ENCODE measurements at regions not wholly inside any gene's neighbourhood (a gene's known extent, or its start where the extent isn't known, plus 50 kb on each side); places are given as distances from the start of the nearest gene placed in this dataset.

- intact Hi-C loops (cut with micrococcal nuclease; ENCODE audit: unreplicated experiment), result no loop called here
Measured at GRCh38 chr11:23542189-23542588, 681.9 kb upstream of the CCDC179 start.

GRCh38 chr11:23542816-23543215 lies 682.5 kb upstream of the CCDC179 start:
- H4K20me1 ChIP-seq (ENCODE audit: insufficient read depth), result no peaks in the 10 kb centered on the region
- H3K27me3 ChIP-seq (ENCODE audit: insufficient read depth, low read depth), result no peaks in the 10 kb centered on the region
- no peaks in the 10 kb centered on the region for H3K4me1 ChIP-seq (replicated peaks; ENCODE audit: insufficient read depth)
- no peaks in the 10 kb centered on the region; the same call in 1 of the 2 replicates for H3F3A ChIP-seq (ENCODE audit: insufficient read depth, low read depth)
- H2AFZ ChIP-seq, result no peak overlapping the region
- H3K79me2 ChIP-seq (ENCODE audit: low read depth), result no peaks in the 10 kb centered on the region
- no TSS peak for BruUV-seq (replicated peaks)
- no peaks in the 10 kb centered on the region for H3K36me3 ChIP-seq (ENCODE audit: low read depth)
- no peaks in the 10 kb centered on the region for H3K9me3 ChIP-seq (ENCODE audit: insufficient read depth, low read depth)
- no peaks in the 10 kb centered on the region for H3K9me2 ChIP-seq (ENCODE audit: insufficient read depth)
- H3K4me3 ChIP-seq, result no peak overlapping the region
- ChIA-PET POLR2A (ENCODE audit: unreplicated experiment) (no interaction called here), CTCF (no interaction called here)
- H3K4me2 ChIP-seq, result no peak overlapping the region
- TF ChIP-seq EZH2 (IDR thresholded peaks at IDR 0.05; ENCODE audit: low read depth), result no peak
- no peak for TF ChIP-seq CTCF (conservative IDR thresholded peaks at IDR 0.05)
- no peak overlapping the region for H3K27ac ChIP-seq
- intact Hi-C loops (cut with micrococcal nuclease; ENCODE audit: unreplicated experiment), result no loop called here
- DNase-seq, result no peak

More at GRCh38 chr11:23542189-23542588, 681.9 kb upstream of the CCDC179 start:
- CTCF ChIA-PET, result no interaction called here
- no peak overlapping the region for H3K27ac ChIP-seq
- no peak overlapping the region for H3K4me3 ChIP-seq
- no peaks in the 10 kb centered on the region for H3K36me3 ChIP-seq (ENCODE audit: low read depth)
- no peak overlapping the region for H2AFZ ChIP-seq
- DNase-seq, result no peak
- H3K4me2 ChIP-seq, result no peak overlapping the region
- no peaks in the 10 kb centered on the region for H3K9me2 ChIP-seq (ENCODE audit: insufficient read depth)
- POLR2A ChIA-PET (ENCODE audit: unreplicated experiment), result no interaction called here
- H3F3A ChIP-seq (ENCODE audit: insufficient read depth, low read depth), result no peaks in the 10 kb centered on the region; the same call in 1 of the 2 replicates
- no peaks in the 10 kb centered on the region for H4K20me1 ChIP-seq (ENCODE audit: insufficient read depth)
- no peaks in the 10 kb centered on the region for H3K79me2 ChIP-seq (ENCODE audit: low read depth)
- BruUV-seq (replicated peaks), result no TSS peak
- no peak for TF ChIP-seq EZH2 (IDR thresholded peaks at IDR 0.05; ENCODE audit: low read depth)
- no peak for TF ChIP-seq CTCF (conservative IDR thresholded peaks at IDR 0.05)
- no peaks in the 10 kb centered on the region for H3K4me1 ChIP-seq (replicated peaks; ENCODE audit: insufficient read depth)
- H3K27me3 ChIP-seq (ENCODE audit: insufficient read depth, low read depth), result no peaks in the 10 kb centered on the region
- no peaks in the 10 kb centered on the region for H3K9me3 ChIP-seq (ENCODE audit: insufficient read depth, low read depth)

GRCh38 chr11:23543651-23544222 lies 683.5 kb upstream of the CCDC179 start:
- H3K9me3 ChIP-seq (ENCODE audit: insufficient read depth, low read depth), result no peaks in the 10 kb centered on the region
- TF ChIP-seq CTCF (conservative IDR thresholded peaks at IDR 0.05) (no peak), EZH2 (IDR thresholded peaks at IDR 0.05; ENCODE audit: low read depth) (no peak)
- DNase-seq, result no peak
- H3K27ac ChIP-seq, result no peak overlapping the region
- intact Hi-C loops (cut with micrococcal nuclease; ENCODE audit: unreplicated experiment), result no loop called here
- no peaks in the 10 kb centered on the region for H3K9me2 ChIP-seq (ENCODE audit: insufficient read depth)
- no peak overlapping the region for H3K4me3 ChIP-seq
- no peak overlapping the region for H2AFZ ChIP-seq
- H3K79me2 ChIP-seq (ENCODE audit: low read depth), result no peaks in the 10 kb centered on the region
- POLR2A ChIA-PET (ENCODE audit: unreplicated experiment), result interaction anchor here (1.0 kb wide), 1 partner anchor 267 kb away, joined by 3 read pairs; no protein-coding TSS in a partner anchor
- BruUV-seq (replicated peaks), result no TSS peak
- H3K36me3 ChIP-seq (ENCODE audit: low read depth), result no peaks in the 10 kb centered on the region
- no peaks in the 10 kb centered on the region for H3K27me3 ChIP-seq (ENCODE audit: insufficient read depth, low read depth)
- H3K4me2 ChIP-seq, result no peak overlapping the region
- H4K20me1 ChIP-seq (ENCODE audit: insufficient read depth), result no peaks in the 10 kb centered on the region
- H3K4me1 ChIP-seq (replicated peaks; ENCODE audit: insufficient read depth), result no peaks in the 10 kb centered on the region
- no peaks in the 10 kb centered on the region; the same call in 1 of the 2 replicates for H3F3A ChIP-seq (ENCODE audit: insufficient read depth, low read depth)
- CTCF ChIA-PET, result no interaction called here

All from PC-9 (cell line).